ENCODE measurements at regions not wholly inside any gene's neighbourhood (a gene's known extent, or its start where the extent isn't known, plus 50 kb on each side); places are given as distances from the start of the nearest gene placed in this dataset.

DNA sequence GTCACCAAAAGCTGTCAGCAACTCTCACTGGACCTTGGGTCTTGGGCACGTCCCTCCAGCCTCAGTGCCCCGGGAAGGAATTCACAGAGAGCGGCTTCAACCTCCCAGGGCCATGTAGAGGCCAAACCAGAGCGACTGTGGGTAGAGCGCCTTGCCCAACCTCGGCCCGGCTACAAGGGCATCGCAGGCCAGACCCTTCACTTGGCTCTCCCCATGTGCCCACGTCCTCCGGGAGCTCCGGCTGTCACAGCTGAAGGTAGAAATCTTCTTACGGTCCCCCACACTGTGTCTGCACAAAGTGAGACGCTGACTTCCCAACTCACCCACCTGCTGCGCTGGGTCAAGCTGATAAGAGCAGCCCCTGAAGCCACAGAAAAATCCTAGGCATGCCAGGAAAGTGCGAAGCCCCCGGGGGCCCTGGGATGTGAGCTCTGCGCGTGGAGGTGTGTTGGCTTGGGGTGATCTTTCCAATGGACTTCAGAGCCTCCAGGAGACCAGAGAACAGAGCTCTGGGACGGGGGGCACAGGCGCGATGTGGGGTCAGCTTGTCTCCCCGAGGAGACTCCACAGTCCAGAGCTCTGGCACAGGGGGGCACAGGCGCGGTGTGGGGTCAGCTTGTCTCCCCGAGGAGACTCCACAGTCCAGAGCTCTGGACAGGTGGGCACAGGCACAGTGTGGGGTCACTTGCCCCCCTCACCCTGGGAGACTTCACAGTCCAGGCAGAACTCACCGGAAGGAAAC is 105.5 kb downstream of the RTP5 start:
- no peak overlapping the region for H3K27ac ChIP-seq (replicated peaks)
- DNase-seq (ENCODE audit: low read depth in 1 of 2, low spot score in 1 of 2): no peak
- H3K27me3 ChIP-seq (ENCODE audit: insufficient read depth, poor library complexity, severe bottlenecking): no peaks in the 10 kb centered on the region
- no peak overlapping the region for H3K4me3 ChIP-seq (replicated peaks; ENCODE audit: insufficient read depth, low read length)
- TF ChIP-seq GABPA (IDR thresholded peaks at IDR 0.05; ENCODE audit: low read depth) (no peak), SPI1 (IDR thresholded peaks at IDR 0.05; ENCODE audit: borderline replicate concordance, low read depth) (no peak), POLR2AphosphoS5 (IDR thresholded peaks at IDR 0.05; ENCODE audit: low read depth) (no peak)
- TF ChIP-seq, protein P1, sequence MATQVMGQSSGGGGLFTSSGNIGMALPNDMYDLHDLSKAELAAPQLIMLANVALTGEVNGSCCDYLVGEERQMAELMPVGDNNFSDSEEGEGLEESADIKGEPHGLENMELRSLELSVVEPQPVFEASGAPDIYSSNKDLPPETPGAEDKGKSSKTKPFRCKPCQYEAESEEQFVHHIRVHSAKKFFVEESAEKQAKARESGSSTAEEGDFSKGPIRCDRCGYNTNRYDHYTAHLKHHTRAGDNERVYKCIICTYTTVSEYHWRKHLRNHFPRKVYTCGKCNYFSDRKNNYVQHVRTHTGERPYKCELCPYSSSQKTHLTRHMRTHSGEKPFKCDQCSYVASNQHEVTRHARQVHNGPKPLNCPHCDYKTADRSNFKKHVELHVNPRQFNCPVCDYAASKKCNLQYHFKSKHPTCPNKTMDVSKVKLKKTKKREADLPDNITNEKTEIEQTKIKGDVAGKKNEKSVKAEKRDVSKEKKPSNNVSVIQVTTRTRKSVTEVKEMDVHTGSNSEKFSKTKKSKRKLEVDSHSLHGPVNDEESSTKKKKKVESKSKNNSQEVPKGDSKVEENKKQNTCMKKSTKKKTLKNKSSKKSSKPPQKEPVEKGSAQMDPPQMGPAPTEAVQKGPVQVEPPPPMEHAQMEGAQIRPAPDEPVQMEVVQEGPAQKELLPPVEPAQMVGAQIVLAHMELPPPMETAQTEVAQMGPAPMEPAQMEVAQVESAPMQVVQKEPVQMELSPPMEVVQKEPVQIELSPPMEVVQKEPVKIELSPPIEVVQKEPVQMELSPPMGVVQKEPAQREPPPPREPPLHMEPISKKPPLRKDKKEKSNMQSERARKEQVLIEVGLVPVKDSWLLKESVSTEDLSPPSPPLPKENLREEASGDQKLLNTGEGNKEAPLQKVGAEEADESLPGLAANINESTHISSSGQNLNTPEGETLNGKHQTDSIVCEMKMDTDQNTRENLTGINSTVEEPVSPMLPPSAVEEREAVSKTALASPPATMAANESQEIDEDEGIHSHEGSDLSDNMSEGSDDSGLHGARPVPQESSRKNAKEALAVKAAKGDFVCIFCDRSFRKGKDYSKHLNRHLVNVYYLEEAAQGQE (IDR thresholded peaks at IDR 0.05; ENCODE audit: insufficient replicate concordance, low read depth): no peak
- TF ChIP-seq, protein P2, sequence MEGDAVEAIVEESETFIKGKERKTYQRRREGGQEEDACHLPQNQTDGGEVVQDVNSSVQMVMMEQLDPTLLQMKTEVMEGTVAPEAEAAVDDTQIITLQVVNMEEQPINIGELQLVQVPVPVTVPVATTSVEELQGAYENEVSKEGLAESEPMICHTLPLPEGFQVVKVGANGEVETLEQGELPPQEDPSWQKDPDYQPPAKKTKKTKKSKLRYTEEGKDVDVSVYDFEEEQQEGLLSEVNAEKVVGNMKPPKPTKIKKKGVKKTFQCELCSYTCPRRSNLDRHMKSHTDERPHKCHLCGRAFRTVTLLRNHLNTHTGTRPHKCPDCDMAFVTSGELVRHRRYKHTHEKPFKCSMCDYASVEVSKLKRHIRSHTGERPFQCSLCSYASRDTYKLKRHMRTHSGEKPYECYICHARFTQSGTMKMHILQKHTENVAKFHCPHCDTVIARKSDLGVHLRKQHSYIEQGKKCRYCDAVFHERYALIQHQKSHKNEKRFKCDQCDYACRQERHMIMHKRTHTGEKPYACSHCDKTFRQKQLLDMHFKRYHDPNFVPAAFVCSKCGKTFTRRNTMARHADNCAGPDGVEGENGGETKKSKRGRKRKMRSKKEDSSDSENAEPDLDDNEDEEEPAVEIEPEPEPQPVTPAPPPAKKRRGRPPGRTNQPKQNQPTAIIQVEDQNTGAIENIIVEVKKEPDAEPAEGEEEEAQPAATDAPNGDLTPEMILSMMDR (IDR thresholded peaks at IDR 0.05; ENCODE audit: insufficient read depth, low read length): no peak

DNA sequence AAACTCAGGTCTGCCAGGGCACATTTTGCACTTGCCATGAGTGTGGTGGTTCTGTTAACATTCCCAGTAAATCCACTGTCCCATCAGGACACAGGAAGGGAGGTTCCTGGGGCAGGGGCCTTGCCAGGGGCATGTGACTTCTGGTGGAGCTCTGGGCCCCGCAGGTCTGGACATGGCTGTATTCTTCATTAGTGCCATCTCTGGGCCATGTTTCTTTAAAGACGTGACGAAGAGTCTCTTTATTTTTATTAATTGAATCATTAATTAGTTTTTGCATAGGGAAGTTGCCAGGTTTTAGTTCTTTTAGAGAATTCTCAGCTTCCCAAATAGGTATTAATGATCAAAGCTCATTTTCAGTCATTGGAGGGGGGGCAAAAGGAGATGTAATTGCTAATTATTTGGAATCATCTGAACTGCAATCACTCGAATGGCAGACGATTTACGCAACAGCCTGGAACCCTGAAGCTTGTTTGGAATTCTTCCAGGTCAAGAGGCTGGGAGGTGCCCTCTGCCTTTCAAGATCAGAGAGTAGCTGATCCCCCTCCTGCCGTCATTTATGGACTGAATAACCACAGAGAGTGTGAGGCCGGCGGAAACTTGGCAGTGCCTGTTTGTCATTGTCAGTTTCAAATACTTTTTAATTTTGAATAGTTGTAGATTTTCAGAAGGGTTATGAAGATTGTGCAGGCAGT is 106.2 kb downstream of the RTP5 start:
- Histone ChIP-seq H3K27me3 (ENCODE audit: insufficient read depth, poor library complexity, severe bottlenecking) (no peaks in the 10 kb centered on the region), H3K4me3 (replicated peaks; ENCODE audit: insufficient read depth, low read length) (no peak overlapping the region), H3K27ac (replicated peaks) (no peak overlapping the region)
- TF ChIP-seq SPI1 (IDR thresholded peaks at IDR 0.05; ENCODE audit: borderline replicate concordance, low read depth) (no peak), POLR2AphosphoS5 (IDR thresholded peaks at IDR 0.05; ENCODE audit: low read depth) (no peak), GABPA (IDR thresholded peaks at IDR 0.05; ENCODE audit: low read depth) (no peak)
- TF ChIP-seq, protein P2 (IDR thresholded peaks at IDR 0.05; ENCODE audit: insufficient read depth, low read length): no peak
- TF ChIP-seq, protein P1 (IDR thresholded peaks at IDR 0.05; ENCODE audit: insufficient replicate concordance, low read depth): no peak
- DNase-seq (ENCODE audit: low read depth in 1 of 2, low spot score in 1 of 2): no peak

DNA sequence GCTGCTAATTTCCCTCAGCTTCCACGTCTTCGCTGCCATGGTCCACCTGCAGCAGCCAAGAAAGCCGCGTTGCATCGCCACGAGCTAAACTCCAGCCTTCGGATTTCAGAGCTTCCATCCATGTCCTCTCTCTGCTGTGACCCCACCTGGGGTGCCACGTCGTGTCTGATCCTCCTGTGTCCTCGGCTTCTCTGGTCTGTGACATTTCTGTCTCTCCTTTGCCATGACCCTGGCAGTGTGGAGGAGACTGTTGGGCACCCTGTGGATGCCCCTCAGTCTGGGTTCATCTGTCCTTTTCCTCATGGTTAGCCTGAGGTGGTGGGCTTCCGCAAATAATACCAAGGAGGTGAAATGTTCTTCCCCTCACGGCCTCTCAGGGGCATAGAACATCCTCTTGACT is 106.8 kb downstream of the RTP5 start:
- no peak overlapping the region for H3K27ac ChIP-seq (replicated peaks)
- no peak for DNase-seq (ENCODE audit: low read depth in 1 of 2, low spot score in 1 of 2)
- H3K4me3 ChIP-seq (replicated peaks; ENCODE audit: insufficient read depth, low read length): no peak overlapping the region
- TF ChIP-seq SPI1 (IDR thresholded peaks at IDR 0.05; ENCODE audit: borderline replicate concordance, low read depth): no peak
- TF ChIP-seq, protein P2 (IDR thresholded peaks at IDR 0.05; ENCODE audit: insufficient read depth, low read length): no peak
- TF ChIP-seq, protein P1 (IDR thresholded peaks at IDR 0.05; ENCODE audit: insufficient replicate concordance, low read depth): no peak
- no peak for TF ChIP-seq POLR2AphosphoS5 (IDR thresholded peaks at IDR 0.05; ENCODE audit: low read depth)
- no peak for TF ChIP-seq GABPA (IDR thresholded peaks at IDR 0.05; ENCODE audit: low read depth)
- H3K27me3 ChIP-seq (ENCODE audit: insufficient read depth, poor library complexity, severe bottlenecking): no peaks in the 10 kb centered on the region
